SK-N-SH treated with all-trans-retinoic acid at 6 μM for 48 hours (cell line): ENCODE measurements at regions not wholly inside any gene's neighbourhood (a gene's known extent, or its start where the extent isn't known, plus 50 kb on each side); places are given as distances from the start of the nearest gene placed in this dataset.

Source experiments
- BACH2 ChIP-seq: fragments of 250-450 bp; sonication (Bioruptor Pico); IDR thresholded peaks from 2 replicates; pipeline ENCODE4 v1.9.0; 2021; ENCODE audit warnings: mild to moderate bottlenecking, borderline replicate concordance
- CREB5 ChIP-seq: fragments of 250-450 bp; sonication (Bioruptor Pico); IDR thresholded peaks from 2 replicates; pipeline ENCODE4 v1.5.1; 2020; ENCODE audit warnings: low read depth, mild to moderate bottlenecking, moderate library complexity
- CSDC2 ChIP-seq: fragments of 250-450 bp; sonication (Bioruptor Pico); IDR thresholded peaks from 2 replicates; pipeline ENCODE4 v1.5.0; 2020; ENCODE audit warnings: mild to moderate bottlenecking, moderate library complexity
- ESRRG ChIP-seq: fragments of 250-450 bp; sonication (Bioruptor Pico); IDR thresholded peaks from 2 replicates; pipeline ENCODE4 v1.6.1; 2021; ENCODE audit warnings: mild to moderate bottlenecking
- GLIS3 ChIP-seq: fragments of 250-450 bp; sonication (Bioruptor Pico); IDR thresholded peaks from 2 replicates; pipeline ENCODE4 v1.5.0; 2020; ENCODE audit warnings: mild to moderate bottlenecking, moderate library complexity
- ISL1 ChIP-seq: fragments of 250-450 bp; sonication (Bioruptor Pico); IDR thresholded peaks from 2 replicates; pipeline ENCODE4 v2.1.2; 2022; ENCODE audit warnings: mild to moderate bottlenecking, moderate library complexity
- PATZ1 ChIP-seq: fragments of 250-450 bp; sonication (Bioruptor Pico); IDR thresholded peaks from 2 replicates; pipeline ENCODE4 v1.8.0; 2020; ENCODE audit warnings: mild to moderate bottlenecking, moderate library complexity, borderline replicate concordance
- POU6F1 ChIP-seq: fragments of 250-450 bp; sonication (Bioruptor Pico); IDR thresholded peaks from 2 replicates; pipeline ENCODE4 v1.8.0; 2021; ENCODE audit warnings: low read depth, mild to moderate bottlenecking, moderate library complexity, borderline replicate concordance
- RARB ChIP-seq: fragments of 250-450 bp; sonication (Bioruptor Pico); IDR thresholded peaks from 2 replicates; pipeline ENCODE4 v1.8.0; 2021; ENCODE audit warnings: mild to moderate bottlenecking, moderate library complexity
- TSHZ2 ChIP-seq: fragments of 250-450 bp; sonication (Bioruptor Pico); IDR thresholded peaks from 2 replicates; pipeline ENCODE4 v1.5.0; 2020; ENCODE audit warnings: mild to moderate bottlenecking, moderate library complexity
- ZC3H10 ChIP-seq: fragments of 250-450 bp; sonication (Bioruptor Pico); IDR thresholded peaks from 2 replicates; pipeline ENCODE4 v1.5.1; 2021; ENCODE audit warnings: mild to moderate bottlenecking, moderate library complexity
- ZFP30 ChIP-seq: fragments of 450-650 bp; formaldehyde crosslinking; IDR thresholded peaks from 2 replicates; pipeline ENCODE4 v1.5.0; 2022; ENCODE audit warnings: mild to moderate bottlenecking, moderate library complexity
- ZNF70 ChIP-seq: fragments of 450-650 bp; formaldehyde crosslinking; IDR thresholded peaks from 2 replicates; pipeline ENCODE4 v1.5.0; 2020; ENCODE audit warnings: mild to moderate bottlenecking, moderate library complexity
- ZNF8 ChIP-seq: fragments of 450-650 bp; formaldehyde crosslinking; IDR thresholded peaks from 2 replicates; pipeline ENCODE4 v1.5.0; 2020; ENCODE audit warnings: mild to moderate bottlenecking, moderate library complexity

GRCh38 chr13:26498656-26499601 lies 58.6 kb upstream of the WASF3 start:
- TF ChIP-seq BACH2 (CRISPR knock-in tag) (no peak), ZNF8 (CRISPR knock-in tag) (no peak), GLIS3 (CRISPR knock-in tag) (no peak), TSHZ2 (CRISPR knock-in tag) (no peak), CSDC2 (no peak), CREB5 (CRISPR knock-in tag) (no peak), ZC3H10 (CRISPR knock-in tag) (no peak), ZNF70 (CRISPR knock-in tag) (no peak), PATZ1 (CRISPR knock-in tag) (no peak), ISL1 (no peak), POU6F1 (no peak), RARB (CRISPR knock-in tag) (no peak), ZFP30 (no peak), ESRRG (CRISPR knock-in tag) (no peak)
